HG03378 (cell line): ENCODE measurements at regions not wholly inside any gene's neighbourhood (a gene's known extent, or its start where the extent isn't known, plus 50 kb on each side); places are given as distances from the start of the nearest gene placed in this dataset.

Experiments
- ATAC-seq: cut with Tn5 transposase; IDR thresholded peaks from one replicate; pipeline ENCODE4 v1.9.1; 2021; ENCODE audit warnings: mild to moderate bottlenecking, moderate library complexity; ENCODE audit not compliant: unreplicated experiment

DNA sequence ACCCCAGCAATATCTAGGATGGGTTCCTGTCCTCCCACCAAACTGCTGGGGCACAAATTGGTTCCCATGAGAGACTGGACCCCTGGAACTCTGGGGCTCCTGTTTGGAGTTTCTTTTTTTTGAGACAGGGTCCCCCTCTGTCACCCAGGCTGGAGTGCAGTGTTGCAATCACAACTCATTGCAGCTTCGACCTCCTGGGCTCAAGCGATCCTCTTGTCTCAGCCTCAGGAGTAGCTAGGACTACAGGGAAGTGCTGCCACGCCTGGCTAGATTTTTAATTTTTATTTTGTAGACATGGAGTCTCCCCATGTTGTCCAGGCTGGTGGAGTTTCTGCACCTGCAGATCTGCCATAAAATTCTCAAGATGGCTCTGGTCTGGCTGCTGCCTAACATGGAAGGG, 56.3 kb upstream of the BRD7 start:
- no peak for ATAC-seq

DNA sequence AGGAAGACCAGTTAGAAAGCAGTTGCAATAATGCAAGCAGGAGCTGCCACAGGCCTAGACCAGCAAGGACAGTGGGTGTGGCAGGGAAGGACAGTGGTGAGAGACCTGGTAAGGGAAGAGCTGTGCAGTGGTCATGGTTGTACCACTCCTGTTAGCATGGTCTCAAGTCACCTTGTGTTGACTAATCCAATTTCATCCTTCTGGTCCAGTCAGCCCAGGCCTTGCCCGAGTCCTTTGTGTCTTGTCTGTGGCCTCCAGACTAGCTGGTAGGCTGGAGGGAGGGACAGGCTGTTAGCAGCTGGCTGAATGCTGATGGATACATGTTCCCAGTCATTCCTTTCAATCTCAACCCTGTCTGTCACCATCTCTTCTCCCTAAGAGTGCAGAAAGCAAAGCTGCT, 54.1 kb upstream of the BRD7 start:
- ATAC-seq, result no peak

DNA sequence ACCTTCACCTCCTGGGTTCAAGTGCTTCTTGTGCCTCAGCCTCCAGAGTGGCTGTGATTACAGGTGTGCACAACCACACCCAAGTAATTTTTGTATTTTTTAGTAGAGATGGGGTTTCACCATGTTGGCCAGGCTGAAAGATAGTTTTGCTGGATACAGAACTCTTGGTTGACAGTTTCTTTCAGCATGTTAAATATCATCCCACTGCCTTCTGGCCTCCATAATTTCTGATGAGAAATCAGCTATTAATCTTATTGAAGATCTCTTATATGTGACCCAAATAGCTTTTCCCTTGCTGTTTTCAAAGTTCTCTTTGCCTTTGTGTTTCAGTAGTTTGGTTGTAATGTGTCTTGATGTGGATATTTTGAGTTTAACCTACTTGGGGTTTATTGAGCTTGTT, 50.3 kb upstream of the BRD7 start:
- ATAC-seq, result no peak
